ENCODE measurements at regions not wholly inside any gene's neighbourhood (a gene's known extent, or its start where the extent isn't known, plus 50 kb on each side); places are given as distances from the start of the nearest gene placed in this dataset.

DNA sequence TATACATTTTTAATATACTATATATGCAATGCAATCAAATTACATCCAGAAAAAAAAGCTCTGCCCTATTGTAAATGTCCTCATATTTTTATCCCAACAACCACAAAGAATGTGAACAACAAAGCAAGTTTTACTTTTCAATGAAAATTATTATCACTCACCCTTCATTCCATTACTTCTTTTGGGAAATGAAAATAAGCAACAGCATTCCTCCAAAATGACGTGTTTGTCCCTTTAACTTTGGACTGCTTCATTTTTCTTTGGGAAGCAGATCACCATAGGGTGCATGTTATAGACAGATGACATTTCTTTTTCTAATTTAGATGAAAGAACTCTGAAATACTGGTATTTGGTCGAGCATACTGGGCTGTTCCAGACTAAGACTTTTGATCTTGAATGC is 667.1 kb upstream of the BOD1L1 start:
- no peak overlapping the region for H2AFZ ChIP-seq (ENCODE audit: insufficient read depth, low read length, poor library complexity)
- no peak overlapping the region for H3K4me3 ChIP-seq (ENCODE audit: low read depth, low read length)
- H3K9ac ChIP-seq (ENCODE audit: low read length) = no peak overlapping the region
- no peak overlapping the region for H4K12ac ChIP-seq (ENCODE audit: low read depth, low read length)
- no peak overlapping the region for H3K14ac ChIP-seq (ENCODE audit: low read length)
- H3K4ac ChIP-seq (ENCODE audit: low read depth, low read length) = no peak overlapping the region
- H3K79me2 ChIP-seq (ENCODE audit: control insufficient read depth, insufficient read depth, low read length, poor library complexity) = no peaks in the 10 kb centered on the region
- no peak overlapping the region for H4K91ac ChIP-seq (ENCODE audit: low read depth, low read length)
- no peak overlapping the region for H3K4me2 ChIP-seq (ENCODE audit: low read length)
- H3K79me1 ChIP-seq (ENCODE audit: low read length) = no peaks in the 10 kb centered on the region
- H3K18ac ChIP-seq (ENCODE audit: low read length) = no peak overlapping the region
- H2BK12ac ChIP-seq (ENCODE audit: low read length) = no peak overlapping the region
- H3K4me1 ChIP-seq (ENCODE audit: control insufficient read depth in 1 of 2, insufficient read depth in 2 of 2, low read length in 2 of 2) = no peaks in the 10 kb centered on the region
- no peak overlapping the region for H4K8ac ChIP-seq (ENCODE audit: low read depth, low read length)
- H3K9me3 ChIP-seq (ENCODE audit: insufficient read depth, low read depth, low read length) = no peaks in the 10 kb centered on the region
- no peak overlapping the region for H2BK5ac ChIP-seq (ENCODE audit: low read depth, low read length, poor library complexity)
- H3K36me3 ChIP-seq (ENCODE audit: control insufficient read depth in 1 of 2, insufficient read depth in 2 of 2, low read length in 2 of 2) = no peaks in the 10 kb centered on the region
- H2BK120ac ChIP-seq (ENCODE audit: insufficient read depth, low read length, poor library complexity) = no peak overlapping the region
- H3K23ac ChIP-seq (ENCODE audit: low read length) = no peak overlapping the region
- H2AK5ac ChIP-seq (ENCODE audit: low read length) = no peak overlapping the region
- WGBS (ENCODE audit: extremely low coverage, insufficient coverage, insufficient read length) = no CpG with 5 or more reads among the region's 2 CpGs
- H3K27me3 ChIP-seq (ENCODE audit: insufficient read depth, low read length) = no peaks in the 10 kb centered on the region
- DNase-seq = no peak
- no peak overlapping the region for H3K27ac ChIP-seq (ENCODE audit: low read depth, low read length)

DNA sequence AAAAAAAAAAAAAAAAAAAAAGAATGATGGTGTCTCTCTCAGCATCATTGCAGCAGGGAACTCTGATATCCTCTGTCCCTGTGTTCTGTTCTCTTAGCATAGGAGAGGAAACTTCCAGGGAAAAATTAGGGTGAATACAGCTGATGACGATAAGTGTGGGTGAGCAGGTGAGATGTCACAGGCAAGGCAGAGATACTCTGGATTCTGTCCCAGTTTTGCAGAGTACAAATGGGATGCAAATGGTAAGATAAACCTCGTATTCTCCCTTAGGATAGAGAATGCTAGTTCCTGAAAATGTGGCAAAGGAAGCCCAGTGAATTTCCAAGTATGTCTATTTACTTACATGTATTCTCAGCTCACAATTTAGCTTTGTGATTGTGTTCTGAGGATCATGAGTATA is 671.6 kb upstream of the BOD1L1 start:
- Histone ChIP-seq H3K4me3 (ENCODE audit: low read depth, low read length) (no peak overlapping the region), H3K9me3 (ENCODE audit: insufficient read depth, low read depth, low read length) (no peaks in the 10 kb centered on the region), H2BK120ac (ENCODE audit: insufficient read depth, low read length, poor library complexity) (no peak overlapping the region), H3K9ac (ENCODE audit: low read length) (no peak overlapping the region), H3K36me3 (ENCODE audit: control insufficient read depth in 1 of 2, insufficient read depth in 2 of 2, low read length in 2 of 2) (no peaks in the 10 kb centered on the region), H3K23ac (ENCODE audit: low read length) (no peak overlapping the region), H3K4ac (ENCODE audit: low read depth, low read length) (no peak overlapping the region), H2AK5ac (ENCODE audit: low read length) (no peak overlapping the region), H4K91ac (ENCODE audit: low read depth, low read length) (no peak overlapping the region), H3K79me2 (ENCODE audit: control insufficient read depth, insufficient read depth, low read length, poor library complexity) (no peaks in the 10 kb centered on the region), H3K27ac (ENCODE audit: low read depth, low read length) (no peak overlapping the region), H4K8ac (ENCODE audit: low read depth, low read length) (no peak overlapping the region), H3K18ac (ENCODE audit: low read length) (no peak overlapping the region), H3K4me1 (ENCODE audit: control insufficient read depth in 1 of 2, insufficient read depth in 2 of 2, low read length in 2 of 2) (no peaks in the 10 kb centered on the region), H2BK12ac (ENCODE audit: low read length) (no peak overlapping the region), H3K27me3 (ENCODE audit: insufficient read depth, low read length) (no peaks in the 10 kb centered on the region), H4K12ac (ENCODE audit: low read depth, low read length) (no peak overlapping the region), H3K4me2 (ENCODE audit: low read length) (no peak overlapping the region), H3K14ac (ENCODE audit: low read length) (no peak overlapping the region), H2BK5ac (ENCODE audit: low read depth, low read length, poor library complexity) (no peak overlapping the region), H2AFZ (ENCODE audit: insufficient read depth, low read length, poor library complexity) (no peak overlapping the region), H3K79me1 (ENCODE audit: low read length) (no peaks in the 10 kb centered on the region)
- no CpG with 5 or more reads among the region's 2 CpGs for WGBS (ENCODE audit: extremely low coverage, insufficient coverage, insufficient read length)
- DNase-seq = no peak

DNA sequence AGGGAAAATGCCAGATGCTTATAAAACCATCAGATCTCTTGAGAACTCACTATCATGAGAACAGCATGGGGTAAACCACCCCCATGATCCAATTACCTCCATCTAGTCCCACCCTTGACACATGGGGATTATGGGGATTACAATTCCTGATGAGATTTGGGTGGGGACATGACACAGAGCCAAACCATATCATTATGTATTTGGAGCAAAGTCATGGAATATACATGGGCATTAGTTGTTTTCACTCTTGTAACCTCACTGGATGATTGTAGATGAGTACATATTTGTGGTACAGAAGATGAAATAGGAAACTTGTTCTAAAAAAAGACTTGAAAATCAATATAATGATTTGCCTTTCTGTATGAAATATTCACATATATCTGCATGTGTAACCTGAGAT is 674.5 kb upstream of the BOD1L1 start:
- H3K9me3 ChIP-seq (ENCODE audit: insufficient read depth, low read depth, low read length) = no peaks in the 10 kb centered on the region
- H3K18ac ChIP-seq (ENCODE audit: low read length) = no peak overlapping the region
- no peaks in the 10 kb centered on the region for H3K27me3 ChIP-seq (ENCODE audit: insufficient read depth, low read length)
- H3K4me1 ChIP-seq (ENCODE audit: control insufficient read depth in 1 of 2, insufficient read depth in 2 of 2, low read length in 2 of 2) = no peaks in the 10 kb centered on the region
- no peak overlapping the region for H2BK120ac ChIP-seq (ENCODE audit: insufficient read depth, low read length, poor library complexity)
- no peak overlapping the region for H4K91ac ChIP-seq (ENCODE audit: low read depth, low read length)
- H3K79me1 ChIP-seq (ENCODE audit: low read length) = no peaks in the 10 kb centered on the region
- H3K4me3 ChIP-seq (ENCODE audit: low read depth, low read length) = no peak overlapping the region
- no peak overlapping the region for H2BK12ac ChIP-seq (ENCODE audit: low read length)
- no peaks in the 10 kb centered on the region for H3K36me3 ChIP-seq (ENCODE audit: control insufficient read depth in 1 of 2, insufficient read depth in 2 of 2, low read length in 2 of 2)
- H3K4ac ChIP-seq (ENCODE audit: low read depth, low read length) = no peak overlapping the region
- no peak overlapping the region for H4K8ac ChIP-seq (ENCODE audit: low read depth, low read length)
- no peak overlapping the region for H2AFZ ChIP-seq (ENCODE audit: insufficient read depth, low read length, poor library complexity)
- H3K27ac ChIP-seq (ENCODE audit: low read depth, low read length) = no peak overlapping the region
- H3K4me2 ChIP-seq (ENCODE audit: low read length) = no peak overlapping the region
- H3K9ac ChIP-seq (ENCODE audit: low read length) = no peak overlapping the region
- H2AK5ac ChIP-seq (ENCODE audit: low read length) = no peak overlapping the region
- DNase-seq = no peak
- no peak overlapping the region for H2BK5ac ChIP-seq (ENCODE audit: low read depth, low read length, poor library complexity)
- no peak overlapping the region for H4K12ac ChIP-seq (ENCODE audit: low read depth, low read length)
- no peak overlapping the region for H3K14ac ChIP-seq (ENCODE audit: low read length)
- no peak overlapping the region for H3K23ac ChIP-seq (ENCODE audit: low read length)
- no peaks in the 10 kb centered on the region for H3K79me2 ChIP-seq (ENCODE audit: control insufficient read depth, insufficient read depth, low read length, poor library complexity)

DNA sequence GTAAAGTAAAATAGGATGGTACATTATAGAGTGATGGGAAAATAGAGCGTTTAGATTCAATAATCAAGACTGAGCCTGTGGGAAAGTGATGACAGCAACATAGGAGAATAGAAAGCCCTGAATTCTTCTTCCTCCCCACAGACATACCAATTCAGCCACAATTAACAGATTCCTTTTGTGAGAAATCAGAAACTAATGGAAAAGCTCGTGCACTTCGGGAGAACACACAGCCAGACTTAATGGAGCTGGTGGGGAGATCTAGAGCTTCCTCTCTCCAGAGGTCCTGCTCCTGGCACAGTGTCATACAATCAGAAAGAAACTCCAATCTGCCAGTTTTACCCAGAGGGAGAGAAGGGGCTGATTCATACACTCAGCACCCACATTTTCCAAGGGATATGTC is 676.3 kb upstream of the BOD1L1 start:
- no CpG with 5 or more reads among the region's 3 CpGs for WGBS (ENCODE audit: extremely low coverage, insufficient coverage, insufficient read length)
- no peak overlapping the region for H3K4me2 ChIP-seq (ENCODE audit: low read length)
- no peak overlapping the region for H3K27ac ChIP-seq (ENCODE audit: low read depth, low read length)
- H3K18ac ChIP-seq (ENCODE audit: low read length) = no peak overlapping the region
- no peak for DNase-seq
- no peak overlapping the region for H3K9ac ChIP-seq (ENCODE audit: low read length)
- H3K4ac ChIP-seq (ENCODE audit: low read depth, low read length) = no peak overlapping the region
- H3K9me3 ChIP-seq (ENCODE audit: insufficient read depth, low read depth, low read length) = no peaks in the 10 kb centered on the region
- H3K79me2 ChIP-seq (ENCODE audit: control insufficient read depth, insufficient read depth, low read length, poor library complexity) = no peaks in the 10 kb centered on the region
- H3K14ac ChIP-seq (ENCODE audit: low read length) = no peak overlapping the region
- H2BK12ac ChIP-seq (ENCODE audit: low read length) = no peak overlapping the region
- no peak overlapping the region for H4K12ac ChIP-seq (ENCODE audit: low read depth, low read length)
- H4K8ac ChIP-seq (ENCODE audit: low read depth, low read length) = no peak overlapping the region
- H3K4me3 ChIP-seq (ENCODE audit: low read depth, low read length) = no peak overlapping the region
- no peak overlapping the region for H2BK120ac ChIP-seq (ENCODE audit: insufficient read depth, low read length, poor library complexity)
- no peaks in the 10 kb centered on the region for H3K79me1 ChIP-seq (ENCODE audit: low read length)
- no peaks in the 10 kb centered on the region for H3K4me1 ChIP-seq (ENCODE audit: control insufficient read depth in 1 of 2, insufficient read depth in 2 of 2, low read length in 2 of 2)
- no peak overlapping the region for H2AFZ ChIP-seq (ENCODE audit: insufficient read depth, low read length, poor library complexity)
- H2AK5ac ChIP-seq (ENCODE audit: low read length) = no peak overlapping the region
- H3K36me3 ChIP-seq (ENCODE audit: control insufficient read depth in 1 of 2, insufficient read depth in 2 of 2, low read length in 2 of 2) = no peaks in the 10 kb centered on the region
- no peak overlapping the region for H4K91ac ChIP-seq (ENCODE audit: low read depth, low read length)
- H2BK5ac ChIP-seq (ENCODE audit: low read depth, low read length, poor library complexity) = no peak overlapping the region
- H3K23ac ChIP-seq (ENCODE audit: low read length) = no peak overlapping the region
- no peaks in the 10 kb centered on the region for H3K27me3 ChIP-seq (ENCODE audit: insufficient read depth, low read length)

DNA sequence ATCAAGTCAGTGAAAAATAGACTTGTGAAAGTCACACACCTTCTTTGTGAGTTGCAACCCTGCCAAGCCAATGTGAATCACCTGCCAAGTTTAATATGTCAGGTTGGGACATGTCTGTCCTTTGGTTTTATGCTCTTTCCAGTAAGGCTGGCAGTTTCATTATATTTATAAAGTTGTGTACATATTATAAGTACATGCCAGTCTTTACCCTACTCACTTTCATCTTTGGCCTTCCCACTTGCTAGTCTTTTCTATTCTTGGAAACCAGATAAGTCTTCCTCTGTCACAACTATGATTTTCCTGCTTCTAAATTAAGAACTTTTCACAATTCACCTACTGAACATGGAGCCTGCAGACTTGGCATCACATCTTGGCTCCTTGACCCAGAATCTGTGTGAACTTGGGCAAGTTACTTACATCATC is 680.7 kb upstream of the BOD1L1 start:
- no peaks in the 10 kb centered on the region for H3K36me3 ChIP-seq (ENCODE audit: control insufficient read depth in 1 of 2, insufficient read depth in 2 of 2, low read length in 2 of 2)
- H2BK12ac ChIP-seq (ENCODE audit: low read length) = no peak overlapping the region
- H4K12ac ChIP-seq (ENCODE audit: low read depth, low read length) = no peak overlapping the region
- no peak overlapping the region for H3K27ac ChIP-seq (ENCODE audit: low read depth, low read length)
- no peaks in the 10 kb centered on the region for H3K4me1 ChIP-seq (ENCODE audit: control insufficient read depth in 1 of 2, insufficient read depth in 2 of 2, low read length in 2 of 2)
- H2AK5ac ChIP-seq (ENCODE audit: low read length) = no peak overlapping the region
- H2AFZ ChIP-seq (ENCODE audit: insufficient read depth, low read length, poor library complexity) = no peak overlapping the region
- H2BK120ac ChIP-seq (ENCODE audit: insufficient read depth, low read length, poor library complexity) = no peak overlapping the region
- no peak overlapping the region for H3K4ac ChIP-seq (ENCODE audit: low read depth, low read length)
- no peaks in the 10 kb centered on the region for H3K9me3 ChIP-seq (ENCODE audit: insufficient read depth, low read depth, low read length)
- no peak overlapping the region for H3K23ac ChIP-seq (ENCODE audit: low read length)
- no peak overlapping the region for H4K8ac ChIP-seq (ENCODE audit: low read depth, low read length)
- H3K79me2 ChIP-seq (ENCODE audit: control insufficient read depth, insufficient read depth, low read length, poor library complexity) = no peaks in the 10 kb centered on the region
- no peak overlapping the region for H3K4me3 ChIP-seq (ENCODE audit: low read depth, low read length)
- no peak overlapping the region for H3K18ac ChIP-seq (ENCODE audit: low read length)
- no peak overlapping the region for H3K9ac ChIP-seq (ENCODE audit: low read length)
- no peaks in the 10 kb centered on the region for H3K27me3 ChIP-seq (ENCODE audit: insufficient read depth, low read length)
- H2BK5ac ChIP-seq (ENCODE audit: low read depth, low read length, poor library complexity) = no peak overlapping the region
- no peak overlapping the region for H4K91ac ChIP-seq (ENCODE audit: low read depth, low read length)
- no peak for DNase-seq
- no peaks in the 10 kb centered on the region for H3K79me1 ChIP-seq (ENCODE audit: low read length)
- H3K14ac ChIP-seq (ENCODE audit: low read length) = no peak overlapping the region
- H3K4me2 ChIP-seq (ENCODE audit: low read length) = no peak overlapping the region

Measured in trophoblast cell (in vitro differentiated cells and primary cell).